Gastrocnemius medialis (tissue), 4 donors: ENCODE measurements at regions not wholly inside any gene's neighbourhood (a gene's known extent, or its start where the extent isn't known, plus 50 kb on each side); places are given as distances from the start of the nearest gene placed in this dataset.

Experiments
- ATAC-seq, 2 donors: fragments of 150-250 bp; one replicate each; pipeline ENCODE4 v1.9.1; 2016
- DNase-seq, 2 donors: peaks; one replicate each; pipeline ENCODE4 v3.0.0-alpha.2; 2019
- H3K27ac ChIP-seq, 4 donors: fragments of 200-600 bp; sonication (generic); 1 replicate in 1 of 4; 2 replicates in 3 of 4; pipeline ENCODE4 v1.5.1; 2016 to 2018; ENCODE audit warnings: mild to moderate bottlenecking in 2 of 4, moderate library complexity in 1 of 4
- H3K27me3 ChIP-seq, 3 donors: fragments of 200-600 bp; sonication (generic) in 2 of 3; 1 replicate in 1 of 3; 2 replicates in 2 of 3; pipeline versions ENCODE4 v1.5.1 to v1.6.0; 2016 to 2019; ENCODE audit warnings: mild to moderate bottlenecking in 1 of 3, moderate library complexity in 1 of 3
- H3K36me3 ChIP-seq, 2 donors: fragments of 200-600 bp; sonication (generic) in 1 of 2; one replicate each; pipeline ENCODE4 v1.5.1; 2017 to 2018
- H3K4me1 ChIP-seq, 2 donors: fragments of 200-600 bp; sonication (generic) in 1 of 2; one replicate each; pipeline ENCODE4 v1.5.1; 2016 to 2017; ENCODE audit warnings: mild to moderate bottlenecking in 2 of 2
- H3K4me3 ChIP-seq, 4 donors: fragments of 200-600 bp; sonication (generic) in 3 of 4; 1 replicate in 1 of 4; 2 replicates in 3 of 4; pipeline ENCODE4 v1.5.1; 2016 to 2019; ENCODE audit warnings: mild to moderate bottlenecking in 2 of 4
- H3K9me3 ChIP-seq, 3 donors: fragments of 200-600 bp; sonication (generic) in 2 of 3; 1 replicate in 1 of 3; 2 replicates in 2 of 3; pipeline ENCODE4 v1.5.1; 2016 to 2019
- POLR2A ChIP-seq, 2 donors: fragments of 450-650 bp; IDR thresholded peaks; one replicate each; pipeline ENCODE4 v1.6.1; 2017; ENCODE audit warnings: antibody characterized with exemption in 2 of 2, mild to moderate bottlenecking in 2 of 2, moderate library complexity in 2 of 2
- in situ Hi-C, 4 donors: fragments of 200-750 bp; cut with MboI; loops; one replicate each; pipeline versions ENCODE4 v1.15.0 to v1.8.0; 2017; ENCODE audit warnings: low sequenced_read_pairs in 4 of 4
- intact Hi-C: fragments of 100-400 bp; cut with DNase I; formaldehyde crosslinking; loops from one replicate; pipeline ENCODE4 v1.15.1; 2023; ENCODE audit warnings: low total_unique reads
- TF ChIP-seq, protein P1 (sequence below), 5 experiments: fragments of 450-650 bp in 3 of 5; fragments of 200-600 bp in 2 of 5; sonication (generic) in 2 of 5; IDR thresholded peaks in 4 of 5; conservative IDR thresholded peaks in 1 of 5; 1 replicate in 4 of 5; 2 replicates in 1 of 5; pipeline ENCODE4 v1.5.1; 2016 to 2019; ENCODE audit warnings: antibody characterized with exemption in 5 of 5, mild to moderate bottlenecking in 3 of 5, moderate library complexity in 3 of 5

DNA sequence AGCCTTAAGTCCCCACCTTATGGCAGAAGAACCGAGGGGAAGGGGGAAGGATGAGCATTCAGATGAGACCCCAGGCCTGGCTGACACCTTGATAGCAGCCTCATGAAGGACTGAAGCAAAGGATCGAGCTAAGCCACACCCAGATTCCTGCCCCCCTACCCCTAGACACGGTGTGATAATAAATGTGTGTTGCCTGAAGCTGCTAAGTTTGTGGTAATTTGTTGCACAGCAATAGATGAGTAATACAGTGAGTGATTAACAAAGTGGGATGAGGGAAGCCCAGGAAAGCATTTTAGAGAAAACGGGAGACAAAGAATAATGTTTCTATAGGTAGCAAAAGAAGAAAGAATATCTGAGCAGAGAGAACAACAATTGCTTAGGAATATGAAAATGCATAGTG is 404.2 kb downstream of the MID1IP1 start:
- H3K27ac ChIP-seq, result no peak overlapping the region
- in situ Hi-C loops (no loop called here), intact Hi-C loops (no loop called here)
- H3K9me3 ChIP-seq, result no peaks in the 10 kb centered on the region
- TF ChIP-seq, protein P1, sequence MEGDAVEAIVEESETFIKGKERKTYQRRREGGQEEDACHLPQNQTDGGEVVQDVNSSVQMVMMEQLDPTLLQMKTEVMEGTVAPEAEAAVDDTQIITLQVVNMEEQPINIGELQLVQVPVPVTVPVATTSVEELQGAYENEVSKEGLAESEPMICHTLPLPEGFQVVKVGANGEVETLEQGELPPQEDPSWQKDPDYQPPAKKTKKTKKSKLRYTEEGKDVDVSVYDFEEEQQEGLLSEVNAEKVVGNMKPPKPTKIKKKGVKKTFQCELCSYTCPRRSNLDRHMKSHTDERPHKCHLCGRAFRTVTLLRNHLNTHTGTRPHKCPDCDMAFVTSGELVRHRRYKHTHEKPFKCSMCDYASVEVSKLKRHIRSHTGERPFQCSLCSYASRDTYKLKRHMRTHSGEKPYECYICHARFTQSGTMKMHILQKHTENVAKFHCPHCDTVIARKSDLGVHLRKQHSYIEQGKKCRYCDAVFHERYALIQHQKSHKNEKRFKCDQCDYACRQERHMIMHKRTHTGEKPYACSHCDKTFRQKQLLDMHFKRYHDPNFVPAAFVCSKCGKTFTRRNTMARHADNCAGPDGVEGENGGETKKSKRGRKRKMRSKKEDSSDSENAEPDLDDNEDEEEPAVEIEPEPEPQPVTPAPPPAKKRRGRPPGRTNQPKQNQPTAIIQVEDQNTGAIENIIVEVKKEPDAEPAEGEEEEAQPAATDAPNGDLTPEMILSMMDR (IDR thresholded peaks at IDR 0.05 in 4 of 5, conservative IDR thresholded peaks at IDR 0.05 in 1 of 5), result no peak
- TF ChIP-seq POLR2A (IDR thresholded peaks at IDR 0.05), result no peak
- no peak overlapping the region for H3K4me3 ChIP-seq
- no peaks in the 10 kb centered on the region for H3K4me1 ChIP-seq
- no peak for ATAC-seq
- no peaks in the 10 kb centered on the region for H3K36me3 ChIP-seq
- DNase-seq, result no peak
- H3K27me3 ChIP-seq, result no peaks in the 10 kb centered on the region

DNA sequence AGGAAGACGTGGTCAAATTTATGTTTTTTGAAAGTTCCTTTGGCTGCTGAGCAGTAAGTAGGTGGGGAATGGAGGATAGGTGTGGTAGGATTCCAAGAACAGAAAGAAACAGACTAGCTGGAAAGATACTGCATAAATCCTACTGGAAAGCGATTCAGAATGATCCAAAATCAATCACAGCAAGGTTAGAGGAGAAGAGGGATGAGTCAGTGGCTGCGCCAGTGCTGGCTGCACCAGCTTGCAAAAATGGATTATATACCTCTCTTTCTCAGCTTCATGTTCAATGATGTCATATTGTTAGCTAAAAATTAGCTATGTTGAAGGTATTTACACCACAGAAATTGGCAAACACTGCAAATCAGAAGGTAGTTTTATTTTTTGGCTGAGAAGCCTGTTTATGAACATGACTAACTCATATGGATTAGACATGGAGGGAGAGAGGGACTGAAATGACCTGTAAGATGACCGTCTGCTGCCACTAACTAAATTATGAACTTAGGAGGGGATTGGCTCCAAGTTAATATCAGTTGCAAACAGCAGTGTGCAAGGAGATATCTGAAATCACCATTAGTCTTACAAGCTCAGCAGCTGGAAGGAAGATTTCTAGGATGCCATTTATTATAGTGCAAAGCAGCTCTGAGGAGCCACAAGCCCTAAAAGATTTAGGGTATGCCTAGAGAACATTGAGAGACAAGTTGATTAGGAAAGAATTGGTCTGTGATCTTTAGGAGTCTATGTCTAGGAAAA is 405.3 kb downstream of the MID1IP1 start:
- TF ChIP-seq, protein P1 (IDR thresholded peaks at IDR 0.05 in 4 of 5, conservative IDR thresholded peaks at IDR 0.05 in 1 of 5), result no peak
- no peak for TF ChIP-seq POLR2A (IDR thresholded peaks at IDR 0.05)
- in situ Hi-C loops, result no loop called here
- no peaks in the 10 kb centered on the region for H3K27me3 ChIP-seq
- H3K27ac ChIP-seq, result no peak overlapping the region
- no peaks in the 10 kb centered on the region for H3K36me3 ChIP-seq
- no peaks in the 10 kb centered on the region for H3K4me1 ChIP-seq
- DNase-seq, result no peak
- no peaks in the 10 kb centered on the region for H3K9me3 ChIP-seq
- no peak for ATAC-seq
- intact Hi-C loops, result no loop called here
- H3K4me3 ChIP-seq, result no peak overlapping the region

GRCh38 chrX:39211501-39211900 is 410.2 kb downstream of the MID1IP1 start:
- Histone ChIP-seq H3K4me1 (no peaks in the 10 kb centered on the region), H3K27ac (no peak overlapping the region), H3K9me3 (no peaks in the 10 kb centered on the region), H3K27me3 (no peaks in the 10 kb centered on the region), H3K4me3 (no peak overlapping the region), H3K36me3 (no peaks in the 10 kb centered on the region)
- in situ Hi-C loops (no loop called here), intact Hi-C loops (no loop called here)
- TF ChIP-seq, protein P1 (IDR thresholded peaks at IDR 0.05 in 4 of 5, conservative IDR thresholded peaks at IDR 0.05 in 1 of 5), result no peak
- TF ChIP-seq POLR2A (IDR thresholded peaks at IDR 0.05), result no peak
- no peak for DNase-seq
- ATAC-seq, result no peak

GRCh38 chrX:39212456-39212855 is 411.2 kb downstream of the MID1IP1 start:
- in situ Hi-C loops, result no loop called here
- intact Hi-C loops, result no loop called here
- DNase-seq (no peak), ATAC-seq (no peak)
- H3K4me3 ChIP-seq, result no peak overlapping the region
- no peak overlapping the region for H3K27ac ChIP-seq
- no peaks in the 10 kb centered on the region for H3K27me3 ChIP-seq
- H3K4me1 ChIP-seq, result no peaks in the 10 kb centered on the region
- TF ChIP-seq, protein P1 (IDR thresholded peaks at IDR 0.05 in 4 of 5, conservative IDR thresholded peaks at IDR 0.05 in 1 of 5), result no peak
- TF ChIP-seq POLR2A (IDR thresholded peaks at IDR 0.05), result no peak
- H3K36me3 ChIP-seq, result no peaks in the 10 kb centered on the region
- no peaks in the 10 kb centered on the region for H3K9me3 ChIP-seq
